Mucosa of gallbladder (tissue), 1 donor: ENCODE measurements at regions not wholly inside any gene's neighbourhood (a gene's known extent, or its start where the extent isn't known, plus 50 kb on each side); places are given as distances from the start of the nearest gene placed in this dataset.
"Not testable (repeated sequence)": the region's sequence is repeated elsewhere in the genome, so short reads cannot be mapped to it uniquely, and the experiment has no call there.

Experiments
- DNase-seq: peaks from one replicate; pipeline ENCODE4 v3.0.0-alpha.2; 2020; ENCODE audit warnings: low spot score
- donor health status: DM: no; HTN: no; CAD: no.

- no peak for DNase-seq
These were observed 184.5 kb upstream of the FBN2 start for GRCh38 chr5:128722551-128722950.

- not testable (repeated sequence) for DNase-seq
These were observed 192.0 kb upstream of the FBN2 start for GRCh38 chr5:128730021-128730420.

GRCh38 chr5:128735656-128736055 is 197.6 kb upstream of the FBN2 start:
- DNase-seq = not testable (repeated sequence)

GRCh38 chr5:128736553-128736952 is 198.5 kb upstream of the FBN2 start:
- no peak for DNase-seq

- DNase-seq = no peak
These were observed 211.3 kb upstream of the FBN2 start for GRCh38 chr5:128749136-128749898.

- no peak for DNase-seq
These were observed 212.1 kb upstream of the FBN2 start for GRCh38 chr5:128750155-128750554.

- DNase-seq = no peak
These were observed 207.9 kb upstream of the SLC27A6 start for GRCh38 chr5:128757196-128757959.

- DNase-seq = no peak
These were observed 202.5 kb upstream of the SLC27A6 start for GRCh38 chr5:128762661-128763306.

GRCh38 chr5:128763321-128763720 is 202.0 kb upstream of the SLC27A6 start:
- no peak for DNase-seq

- DNase-seq = no peak
These were observed 200.5 kb upstream of the SLC27A6 start for GRCh38 chr5:128764601-128765310.

GRCh38 chr5:128765448-128766061 is 199.7 kb upstream of the SLC27A6 start:
- DNase-seq = no peak

- DNase-seq = no peak
These were observed 198.9 kb upstream of the SLC27A6 start for GRCh38 chr5:128766406-128766805.

- no peak for DNase-seq
These were observed 194.4 kb upstream of the SLC27A6 start for GRCh38 chr5:128770907-128771306.

GRCh38 chr5:128772356-128772755 is 192.9 kb upstream of the SLC27A6 start:
- no peak for DNase-seq

- DNase-seq = no peak
These were observed 191.9 kb upstream of the SLC27A6 start for GRCh38 chr5:128773378-128773777.

- DNase-seq = no peak
These were observed 190.7 kb upstream of the SLC27A6 start for GRCh38 chr5:128774605-128775004.

GRCh38 chr5:128775558-128775957 is 189.7 kb upstream of the SLC27A6 start:
- DNase-seq = no peak

GRCh38 chr5:128777052-128777451 is 188.2 kb upstream of the SLC27A6 start:
- DNase-seq = no peak

- DNase-seq = no peak
These were observed 186.8 kb upstream of the SLC27A6 start for GRCh38 chr5:128778474-128778873.

- DNase-seq = peak; percentile 76
These were observed 182.8 kb upstream of the SLC27A6 start for GRCh38 chr5:128782446-128782845.

GRCh38 chr5:128784726-128785125 is 180.6 kb upstream of the SLC27A6 start:
- no peak for DNase-seq

- DNase-seq = no peak
These were observed 174.0 kb upstream of the SLC27A6 start for GRCh38 chr5:128791312-128791711.
